Muscle of leg (tissue), 3 donors: ENCODE measurements at regions not wholly inside any gene's neighbourhood (a gene's known extent, or its start where the extent isn't known, plus 50 kb on each side); places are given as distances from the start of the nearest gene placed in this dataset.
A peak's percentile ranks its signal among the peaks of the same experiment; 100 is the strongest.

ENCODE experiments used
- DNase-seq: peaks from one replicate; pipeline ENCODE4 v3.0.0; 2013
- H3K27ac ChIP-seq: one replicate; pipeline ENCODE4 v1.5.1; 2013; ENCODE audit warnings: mild to moderate bottlenecking, low read length, control low read depth
- H3K27me3 ChIP-seq: one replicate; pipeline ENCODE4 v1.6.1; 2013; ENCODE audit warnings: low read length; ENCODE audit not compliant: control insufficient read depth, insufficient read depth
- H3K36me3 ChIP-seq: one replicate; pipeline ENCODE4 v1.6.1; 2013; ENCODE audit warnings: low read length; ENCODE audit not compliant: control insufficient read depth, insufficient read depth
- H3K4me1 ChIP-seq: one replicate; pipeline ENCODE4 v1.6.1; 2013; ENCODE audit warnings: low read length; ENCODE audit not compliant: control insufficient read depth, insufficient read depth
- H3K4me3 ChIP-seq: one replicate; pipeline ENCODE4 v1.5.1; 2013; ENCODE audit warnings: low read length, control low read depth
- H3K9me3 ChIP-seq: replicated peaks from 2 replicates; pipeline ENCODE4 v1.6.1; 2013; ENCODE audit warnings: low read depth, low read length; ENCODE audit not compliant: control insufficient read depth
- WGBS: methylation state at CpG from one replicate; pipeline ENCODE4 v1.1.5; 2013; ENCODE audit warnings: missing lambda C conversion rate; ENCODE audit not compliant: insufficient coverage; 5-methylcytosine and 5-hydroxymethylcytosine counted together

- no peak for DNase-seq
- WGBS, result 94% methylated on average over 3 of the region's 5 CpGs
- H3K27me3 ChIP-seq, result no peaks in the 10 kb centered on the region
- H3K27ac ChIP-seq, result no peak overlapping the region
- H3K36me3 ChIP-seq, result no peaks in the 10 kb centered on the region
- H3K9me3 ChIP-seq, result peaks cover 3% of the 10 kb centered on the region
- no peak overlapping the region for H3K4me3 ChIP-seq
- no peaks in the 10 kb centered on the region for H3K4me1 ChIP-seq
Observed at GRCh38 chr18:24685254-24685959, 225.0 kb downstream of the HRH4 start.

GRCh38 chr18:24695168-24695567 lies 234.7 kb downstream of the HRH4 start:
- no peaks in the 10 kb centered on the region for H3K4me1 ChIP-seq
- no peak overlapping the region for H3K4me3 ChIP-seq
- H3K27ac ChIP-seq, result peak overlapping the region; percentile 54
- no peaks in the 10 kb centered on the region for H3K27me3 ChIP-seq
- no peaks in the 10 kb centered on the region for H3K36me3 ChIP-seq
- H3K9me3 ChIP-seq, result peaks cover 6% of the 10 kb centered on the region
- peak; percentile 84 for DNase-seq
- no CpG with 5 or more reads among the region's 3 CpGs for WGBS

GRCh38 chr18:24702001-24702515 lies 241.6 kb downstream of the HRH4 start:
- WGBS, result 57% methylated on average over 3 of the region's 3 CpGs

GRCh38 chr18:24703316-24703715 lies 242.9 kb downstream of the HRH4 start:
- Histone ChIP-seq H3K4me3 (no peak overlapping the region), H3K9me3 (peaks cover 4% of the 10 kb centered on the region), H3K4me1 (peaks cover 6% of the 10 kb centered on the region), H3K27ac (no peak overlapping the region), H3K27me3 (no peaks in the 10 kb centered on the region), H3K36me3 (no peaks in the 10 kb centered on the region)
- DNase-seq, result no peak
- no CpG with 5 or more reads among the region's 1 CpG for WGBS

More at GRCh38 chr18:24702001-24702515, 241.6 kb downstream of the HRH4 start:
- no peaks in the 10 kb centered on the region for H3K27me3 ChIP-seq
- H3K4me1 ChIP-seq, result peaks cover 6% of the 10 kb centered on the region
- no peaks in the 10 kb centered on the region for H3K36me3 ChIP-seq
- H3K27ac ChIP-seq, result no peak overlapping the region
- H3K4me3 ChIP-seq, result no peak overlapping the region
- DNase-seq, result no peak
- H3K9me3 ChIP-seq, result peaks cover 4% of the 10 kb centered on the region

GRCh38 chr18:24704946-24705630 lies 244.7 kb downstream of the HRH4 start:
- Histone ChIP-seq H3K9me3 (peaks cover 4% of the 10 kb centered on the region), H3K4me1 (peaks cover 6% of the 10 kb centered on the region), H3K36me3 (no peaks in the 10 kb centered on the region), H3K27ac (no peak overlapping the region), H3K27me3 (no peaks in the 10 kb centered on the region), H3K4me3 (no peak overlapping the region)
- peak; percentile 48 for DNase-seq
- WGBS, result no CpG with 5 or more reads among the region's 7 CpGs

GRCh38 chr18:24710474-24710873 lies 250.0 kb downstream of the HRH4 start:
- Histone ChIP-seq H3K4me3 (no peak overlapping the region), H3K27me3 (no peaks in the 10 kb centered on the region), H3K27ac (no peak overlapping the region), H3K4me1 (no peaks in the 10 kb centered on the region), H3K36me3 (no peaks in the 10 kb centered on the region), H3K9me3 (no peaks in the 10 kb centered on the region)
- DNase-seq, result no peak

- Histone ChIP-seq H3K9me3 (no peaks in the 10 kb centered on the region), H3K4me3 (no peak overlapping the region), H3K27me3 (no peaks in the 10 kb centered on the region), H3K36me3 (no peaks in the 10 kb centered on the region), H3K27ac (no peak overlapping the region), H3K4me1 (no peaks in the 10 kb centered on the region)
- no peak for DNase-seq
Observed at GRCh38 chr18:24719791-24720190, 259.4 kb downstream of the HRH4 start.

GRCh38 chr18:24721388-24721787 lies 261.0 kb downstream of the HRH4 start:
- no CpG with 5 or more reads among the region's 2 CpGs for WGBS
- H3K27me3 ChIP-seq, result no peaks in the 10 kb centered on the region
- H3K27ac ChIP-seq, result no peak overlapping the region
- H3K36me3 ChIP-seq, result no peaks in the 10 kb centered on the region
- H3K9me3 ChIP-seq, result no peaks in the 10 kb centered on the region
- peaks cover 6% of the 10 kb centered on the region for H3K4me1 ChIP-seq
- peak; percentile 56 for DNase-seq
- H3K4me3 ChIP-seq, result no peak overlapping the region

GRCh38 chr18:24725644-24726415 lies 265.4 kb downstream of the HRH4 start:
- Histone ChIP-seq H3K4me1 (peaks cover 9% of the 10 kb centered on the region), H3K9me3 (no peaks in the 10 kb centered on the region), H3K27ac (peak overlapping the region; percentile 17), H3K36me3 (no peaks in the 10 kb centered on the region), H3K4me3 (no peak overlapping the region), H3K27me3 (no peaks in the 10 kb centered on the region)
- DNase-seq, result peak; percentile 64
- WGBS, result 70% methylated on average over 2 of the region's 9 CpGs
